OCI-LY3 (cell line): ENCODE measurements at regions not wholly inside any gene's neighbourhood (a gene's known extent, or its start where the extent isn't known, plus 50 kb on each side); places are given as distances from the start of the nearest gene placed in this dataset.

Experiments
- H2AFZ ChIP-seq: fragments of 200-600, 300-600 bp; shearing (Covaris generic); 2 replicates; pipeline ENCODE4 v1.6.0; 2014; ENCODE audit warnings: antibody characterized with exemption, low read depth, low read length
- H3K27ac ChIP-seq: fragments of 200-600, 300-600 bp; sonication (generic); 2 replicates; pipeline ENCODE4 v1.5.1; 2014; ENCODE audit warnings: mild to moderate bottlenecking, low read length, moderate library complexity, mixed read lengths
- H3K27me3 ChIP-seq: fragments of 200-600, 300-600 bp; sonication (generic); 2 replicates; pipeline ENCODE4 v1.6.1; 2014; ENCODE audit warnings: low read depth, low read length, mixed read lengths
- H3K36me3 ChIP-seq: fragments of 200-600, 300-600 bp; sonication (generic); replicated peaks from 2 replicates; pipeline ENCODE3; 2014; ENCODE audit warnings: low read depth, low read length, mixed read lengths
- H3K4me1 ChIP-seq: fragments of 300-600, 200-600 bp; sonication (generic); 2 replicates; pipeline ENCODE4 v1.6.1; 2014; ENCODE audit warnings: low read length, mixed read lengths
- H3K4me2 ChIP-seq: fragments of 200-600, 300-600 bp; sonication (generic); 2 replicates; pipeline ENCODE4 v1.6.1; 2014; ENCODE audit warnings: low read length, mixed read lengths
- H3K4me3 ChIP-seq: fragments of 300-600, 200-600 bp; sonication (generic); 2 replicates; pipeline ENCODE4 v1.5.1; 2014; ENCODE audit warnings: antibody characterized with exemption, mild to moderate bottlenecking, low read length, moderate library complexity
- H3K79me2 ChIP-seq: fragments of 300-600, 200-600 bp; shearing (Covaris generic); 2 replicates; pipeline ENCODE4 v1.6.1; 2014; ENCODE audit warnings: mild to moderate bottlenecking, low read length, mixed read lengths
- H3K9ac ChIP-seq: fragments of 300-600, 200-600 bp; shearing (Covaris generic); 2 replicates; pipeline ENCODE4 v1.6.0; 2014; ENCODE audit warnings: mild to moderate bottlenecking, low read length, moderate library complexity
- H3K9me3 ChIP-seq: fragments of 200-600, 300-600 bp; shearing (Covaris generic); 2 replicates; pipeline ENCODE4 v1.6.1; 2014; ENCODE audit warnings: low read length, mixed read lengths; ENCODE audit not compliant: insufficient read depth
- H4K20me1 ChIP-seq: fragments of 200-600, 300-600 bp; sonication (generic); 2 replicates; pipeline ENCODE4 v1.6.1; 2016; ENCODE audit warnings: low read length, mixed read lengths; ENCODE audit not compliant: insufficient read depth
- CTCF ChIP-seq: fragments of 200-600, 300-600 bp; sonication (generic); IDR thresholded peaks from 2 replicates; pipeline ENCODE4 v1.5.1; 2014; ENCODE audit warnings: antibody characterized with exemption, low read length, low read depth
- EZH2phosphoT487 ChIP-seq: fragments of 200-600 bp; shearing (Covaris generic); IDR thresholded peaks from 2 replicates; pipeline ENCODE4 v1.6.1; 2018; ENCODE audit warnings: antibody characterized with exemption, mixed run types, low read depth

GRCh38 chr10:123585477-123586445 is 80.4 kb upstream of the GPR26 start:
- no peak overlapping the region for H3K27ac ChIP-seq
- H4K20me1 ChIP-seq = no peaks in the 10 kb centered on the region
- H3K27me3 ChIP-seq = peaks cover 25% of the 10 kb centered on the region
- no peak for TF ChIP-seq EZH2phosphoT487
- TF ChIP-seq CTCF = no peak
- H3K36me3 ChIP-seq = no peaks in the 10 kb centered on the region
- H3K79me2 ChIP-seq = no peaks in the 10 kb centered on the region
- no peak overlapping the region for H3K9ac ChIP-seq
- no peaks in the 10 kb centered on the region for H3K9me3 ChIP-seq
- no peak overlapping the region for H2AFZ ChIP-seq
- H3K4me3 ChIP-seq = no peak overlapping the region
- no peak overlapping the region for H3K4me2 ChIP-seq
- no peaks in the 10 kb centered on the region for H3K4me1 ChIP-seq

- H4K20me1 ChIP-seq = no peaks in the 10 kb centered on the region
- no peaks in the 10 kb centered on the region for H3K36me3 ChIP-seq
- H3K9ac ChIP-seq = no peak overlapping the region
- no peaks in the 10 kb centered on the region for H3K4me1 ChIP-seq
- no peaks in the 10 kb centered on the region for H3K79me2 ChIP-seq
- H3K4me2 ChIP-seq = no peak overlapping the region
- H3K4me3 ChIP-seq = no peak overlapping the region
- peaks cover 25% of the 10 kb centered on the region for H3K27me3 ChIP-seq
- no peaks in the 10 kb centered on the region for H3K9me3 ChIP-seq
- no peak overlapping the region for H2AFZ ChIP-seq
- no peak overlapping the region for H3K27ac ChIP-seq
- TF ChIP-seq CTCF (no peak), EZH2phosphoT487 (no peak)
Observed at GRCh38 chr10:123587110-123587509, 79.0 kb upstream of the GPR26 start.

GRCh38 chr10:123588386-123588914 is 77.7 kb upstream of the GPR26 start:
- TF ChIP-seq EZH2phosphoT487 (no peak), CTCF (no peak)
- Histone ChIP-seq H4K20me1 (no peaks in the 10 kb centered on the region), H2AFZ (no peak overlapping the region), H3K4me3 (no peak overlapping the region), H3K9ac (no peak overlapping the region), H3K36me3 (no peaks in the 10 kb centered on the region), H3K27ac (no peak overlapping the region), H3K79me2 (no peaks in the 10 kb centered on the region), H3K27me3 (peaks cover 14% of the 10 kb centered on the region), H3K4me2 (no peak overlapping the region), H3K9me3 (no peaks in the 10 kb centered on the region), H3K4me1 (no peaks in the 10 kb centered on the region)

GRCh38 chr10:123595661-123596060 is 70.5 kb upstream of the GPR26 start:
- no peak for TF ChIP-seq CTCF
- TF ChIP-seq EZH2phosphoT487 = no peak
- Histone ChIP-seq H2AFZ (no peak overlapping the region), H3K79me2 (no peaks in the 10 kb centered on the region), H3K4me1 (no peaks in the 10 kb centered on the region), H3K4me2 (no peak overlapping the region), H4K20me1 (no peaks in the 10 kb centered on the region), H3K36me3 (no peaks in the 10 kb centered on the region), H3K27me3 (0 out of 2 replicates have a peak, but pooled peaks cover 4% of the 10 kb centered on the region), H3K4me3 (no peak overlapping the region), H3K27ac (no peak overlapping the region), H3K9ac (no peak overlapping the region), H3K9me3 (no peaks in the 10 kb centered on the region)
